Daoy (cell line): ENCODE measurements at regions not wholly inside any gene's neighbourhood (a gene's known extent, or its start where the extent isn't known, plus 50 kb on each side); places are given as distances from the start of the nearest gene placed in this dataset.
A peak's percentile ranks its signal among the peaks of the same experiment; 100 is the strongest.

Experiments
- DNase-seq: peaks from one replicate; pipeline ENCODE4 v3.0.0-alpha.2; 2015; ENCODE audit warnings: low read depth

- DNase-seq: no peak
Observed at GRCh38 chr2:144848423-144848822, 328.5 kb upstream of the ZEB2 start.

GRCh38 chr2:144847347-144848080 lies 327.6 kb upstream of the ZEB2 start:
- no peak for DNase-seq

DNA sequence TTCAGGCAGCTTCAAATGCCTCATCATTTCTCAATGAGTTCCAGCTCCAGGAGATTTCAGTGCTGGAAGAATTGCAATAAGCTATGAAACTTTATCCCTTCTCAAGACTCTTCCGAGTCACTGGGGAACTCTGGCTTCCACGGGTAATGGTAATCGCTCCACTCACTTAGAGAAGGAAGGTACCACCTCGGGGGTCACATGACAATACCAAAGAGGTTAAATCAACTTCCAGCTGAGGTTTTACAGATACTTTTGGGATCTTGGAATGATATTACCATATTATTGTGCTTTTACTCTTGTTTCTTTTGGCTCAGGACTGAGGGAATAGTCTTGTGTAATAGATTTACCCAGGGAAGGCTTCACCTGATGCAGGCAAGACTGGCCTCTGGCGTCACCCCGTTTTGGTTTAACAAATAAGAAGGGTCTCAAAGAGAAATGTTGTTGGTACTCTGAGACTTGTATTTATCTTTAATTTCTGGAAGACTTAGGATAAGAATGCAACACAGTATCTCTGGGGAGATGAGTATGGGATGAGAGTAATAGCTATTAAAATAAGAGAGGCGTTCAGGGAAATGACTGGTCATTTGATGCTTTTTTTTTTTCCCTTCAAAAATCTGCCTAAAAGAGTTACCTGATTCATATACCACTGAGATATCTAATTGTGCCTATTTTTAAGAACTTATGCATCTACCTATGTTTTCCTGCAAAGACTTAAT lies 316.9 kb upstream of the ZEB2 start:
- DNase-seq: no peak

GRCh38 chr2:144835634-144836350 lies 315.9 kb upstream of the ZEB2 start:
- DNase-seq: no peak

GRCh38 chr2:144834998-144835633 lies 315.2 kb upstream of the ZEB2 start:
- DNase-seq: peak; percentile 15

DNA sequence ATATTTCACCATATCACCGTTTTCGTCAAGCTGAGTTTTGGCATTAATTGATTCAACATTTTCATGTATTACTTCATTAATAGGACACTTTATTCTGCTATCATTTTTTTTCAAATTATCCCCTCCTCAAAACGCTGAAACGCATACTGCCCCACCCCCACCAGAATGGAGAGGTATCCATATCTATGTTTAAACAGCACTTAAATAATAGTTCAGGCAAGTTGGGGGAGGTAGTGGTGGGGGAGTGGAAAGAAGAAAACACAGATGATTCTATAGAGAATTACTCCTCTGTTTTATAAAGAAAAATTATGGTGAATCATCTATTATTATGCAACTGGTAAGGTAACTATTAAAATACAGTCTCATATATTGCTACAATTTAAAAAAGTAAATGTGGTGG lies 314.4 kb upstream of the ZEB2 start:
- DNase-seq: no peak

DNA sequence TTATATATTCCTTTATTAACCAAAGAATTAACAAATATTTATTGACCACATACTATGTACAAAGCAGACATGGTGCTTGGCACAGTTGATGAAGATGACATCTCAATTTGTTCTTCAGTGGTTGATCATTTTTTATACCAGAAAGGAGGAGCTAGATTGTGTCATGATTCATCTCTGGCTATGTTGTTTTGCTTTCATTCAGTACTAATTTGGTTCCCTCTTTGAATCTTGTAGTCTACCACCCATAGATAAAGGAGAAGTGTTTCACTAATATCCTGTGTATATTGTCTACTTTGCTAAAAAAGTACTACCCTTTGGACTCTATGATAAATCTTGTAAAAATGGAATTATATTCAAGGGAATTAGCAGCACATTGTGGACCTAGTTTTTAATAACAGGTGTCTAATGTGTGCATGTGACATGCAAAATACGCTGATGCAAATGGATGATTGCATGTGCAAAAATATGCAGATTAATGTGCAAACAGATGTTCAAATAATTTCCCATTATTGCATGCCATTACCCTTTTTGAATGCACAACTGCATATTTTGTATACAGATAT lies 313.2 kb upstream of the ZEB2 start:
- DNase-seq: no peak

DNA sequence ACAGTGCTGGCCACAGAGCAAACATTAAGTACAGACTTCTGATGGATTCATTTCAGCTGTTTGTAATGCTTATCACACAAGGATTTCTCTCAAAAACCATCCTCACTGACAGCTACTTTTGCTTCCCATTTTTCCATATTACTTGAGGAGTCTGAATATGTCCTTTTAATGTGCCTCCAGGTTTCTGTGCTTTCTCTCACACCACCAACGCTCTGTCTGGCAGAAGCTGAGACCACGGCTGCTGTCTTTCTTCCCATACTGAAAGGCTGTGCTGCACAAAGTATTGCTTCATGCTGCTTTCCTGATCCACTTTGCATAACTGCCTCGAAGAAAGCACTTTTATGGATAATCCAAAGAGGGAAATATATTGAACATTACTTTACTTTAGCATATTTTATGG lies 312.1 kb upstream of the ZEB2 start:
- DNase-seq: no peak

GRCh38 chr2:144830543-144830942 lies 310.6 kb upstream of the ZEB2 start:
- no peak for DNase-seq

GRCh38 chr2:144827404-144827803 lies 307.5 kb upstream of the ZEB2 start:
- no peak for DNase-seq

DNA sequence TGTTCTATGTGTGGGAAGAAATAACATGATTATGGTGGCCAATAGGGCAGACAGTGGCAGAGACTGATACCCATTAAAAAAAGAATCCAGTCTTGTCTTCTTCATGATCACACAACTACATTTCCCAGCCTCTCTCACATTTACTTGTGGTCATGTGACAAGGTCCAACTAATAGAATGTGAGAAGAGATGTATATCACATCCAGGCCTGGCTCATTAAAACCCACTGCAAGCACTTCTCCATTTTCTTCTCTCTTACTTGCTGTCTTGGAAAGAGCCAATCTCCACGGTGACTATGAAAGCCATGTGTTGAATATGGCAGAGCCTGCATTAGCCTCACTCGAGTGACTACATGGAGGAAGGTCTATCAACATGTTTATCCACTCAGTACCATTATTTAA lies 306.2 kb upstream of the ZEB2 start:
- DNase-seq: no peak

DNA sequence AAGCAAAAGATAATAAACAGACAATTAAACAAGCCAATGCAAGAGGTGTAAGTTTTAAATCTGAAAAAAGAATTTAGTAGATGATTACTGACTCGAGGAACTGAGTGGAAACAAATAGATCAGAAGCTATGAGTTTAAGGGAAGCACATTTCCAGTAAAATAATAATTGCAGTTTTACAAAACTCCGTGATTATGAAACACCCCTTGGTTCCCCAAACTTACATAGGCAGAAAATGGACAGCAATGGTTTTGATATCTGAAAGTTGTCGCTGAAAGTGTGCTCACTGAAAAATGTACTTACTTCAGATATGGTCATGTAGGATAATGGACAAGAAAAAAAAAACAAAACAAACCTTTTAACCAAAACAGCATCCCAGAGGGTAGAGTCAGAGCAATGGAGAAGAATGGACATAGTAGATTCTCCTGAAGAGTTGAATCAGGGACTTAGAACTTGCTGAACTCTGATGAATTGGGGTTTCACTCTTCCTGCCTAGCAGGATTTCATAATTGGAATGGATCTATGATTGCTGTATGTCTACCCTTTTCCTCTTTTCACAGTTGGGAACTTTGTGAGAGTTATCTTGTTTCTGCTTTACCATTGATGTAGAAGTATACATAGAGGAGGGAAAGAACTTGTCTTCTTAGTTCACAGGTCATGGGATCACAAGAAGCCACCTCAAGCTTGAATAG lies 305.6 kb upstream of the ZEB2 start:
- DNase-seq: no peak

DNA sequence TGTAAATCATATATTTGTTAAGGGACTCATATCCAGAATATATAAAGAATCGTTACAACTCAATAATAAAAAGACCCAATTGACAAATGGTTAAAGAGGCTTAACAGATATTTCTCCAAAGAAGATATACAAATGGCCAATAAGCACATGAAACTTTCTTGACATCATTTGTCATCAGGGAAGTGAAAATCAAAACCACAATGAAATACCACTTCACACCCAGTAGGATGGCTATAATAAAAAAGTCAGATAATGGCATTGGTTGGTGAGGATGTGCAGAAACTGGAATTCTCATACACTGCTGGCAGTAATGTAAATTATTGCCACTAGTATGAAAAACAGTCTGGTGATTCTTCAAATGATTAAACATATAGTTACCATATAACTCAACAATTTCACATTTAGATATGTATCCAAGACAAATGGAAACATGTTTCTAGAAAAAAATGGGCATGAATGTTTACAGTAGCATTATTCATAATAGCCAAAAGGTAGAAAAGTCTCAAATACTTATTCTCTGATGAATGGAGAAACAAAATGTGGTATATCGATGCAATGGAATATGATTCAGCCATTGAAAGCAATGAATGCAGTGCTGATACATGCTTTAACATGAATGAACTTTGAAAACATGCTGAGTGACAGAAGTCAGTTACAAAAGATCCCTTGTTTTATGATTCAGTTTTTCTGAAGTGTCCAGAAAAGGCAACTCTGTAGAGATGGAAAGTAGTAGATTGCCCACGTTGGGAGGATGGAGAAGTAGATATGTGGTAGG lies 304.6 kb upstream of the ZEB2 start:
- DNase-seq: no peak

GRCh38 chr2:144822966-144823365 lies 303.0 kb upstream of the ZEB2 start:
- no peak for DNase-seq

GRCh38 chr2:144812288-144812687 lies 292.4 kb upstream of the ZEB2 start:
- DNase-seq: no peak

DNA sequence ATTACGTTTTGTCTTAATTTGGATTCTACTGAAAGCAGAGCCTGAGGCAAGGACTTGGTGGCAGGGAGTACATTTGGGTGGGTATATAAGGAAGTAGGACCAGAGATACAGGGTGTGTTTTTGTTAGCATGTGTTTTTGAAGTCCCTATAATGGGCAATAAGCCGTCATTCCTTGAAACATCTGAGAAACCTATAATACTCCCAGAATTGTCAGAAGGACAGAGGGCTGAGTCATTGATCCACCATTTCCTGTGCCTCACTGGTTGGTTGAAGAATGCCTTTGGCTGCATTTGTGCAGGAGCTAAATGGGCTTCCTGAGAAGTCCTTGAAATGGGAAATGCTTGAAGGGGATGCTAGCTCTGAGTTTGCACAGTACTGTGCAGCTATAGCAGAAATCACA lies 281.8 kb upstream of the ZEB2 start:
- peak; percentile 66 for DNase-seq

GRCh38 chr2:144801325-144801724 lies 281.4 kb upstream of the ZEB2 start:
- no peak for DNase-seq

GRCh38 chr2:144798989-144799388 lies 279.1 kb upstream of the ZEB2 start:
- DNase-seq: no peak

GRCh38 chr2:144798034-144798433 lies 278.1 kb upstream of the ZEB2 start:
- no peak for DNase-seq

GRCh38 chr2:144796936-144797335 lies 277.0 kb upstream of the ZEB2 start:
- no peak for DNase-seq

GRCh38 chr2:144796164-144796563 lies 276.2 kb upstream of the ZEB2 start:
- no peak for DNase-seq
